Spleen (tissue), 7 donors: ENCODE measurements at regions not wholly inside any gene's neighbourhood (a gene's known extent, or its start where the extent isn't known, plus 50 kb on each side); places are given as distances from the start of the nearest gene placed in this dataset.

Experiments
- POLR2A ChIP-seq, 3 donors: fragments of 450-650 bp; IDR thresholded peaks; one replicate each; pipeline ENCODE4 v1.5.1; 2017; ENCODE audit warnings: antibody characterized with exemption in 3 of 3, mild to moderate bottlenecking in 1 of 3
- POLR2AphosphoS5 ChIP-seq, 3 donors: sonication (generic); formaldehyde crosslinking; IDR thresholded peaks; one replicate each; pipeline ENCODE4 v1.5.1; 2017; ENCODE audit warnings: antibody characterized with exemption in 3 of 3
- TF ChIP-seq, protein P1 (sequence below), 11 experiments: fragments of 200-600 bp in 7 of 11; fragments of 450-650 bp in 4 of 11; sonication (generic) in 4 of 11; IDR thresholded peaks in 8 of 11; conservative IDR thresholded peaks in 3 of 11; 1 replicate in 7 of 11; 2 replicates in 4 of 11; pipeline versions ENCODE4 v1.4.0 to v1.8.0; 2016 to 2021; ENCODE audit warnings: antibody characterized with exemption in 11 of 11, inconsistent platforms in 4 of 11, mild to moderate bottlenecking in 1 of 11
- donor health status: DM: no; HTN: no; CAD: no; lungs with moderate emphysema.
- donor health status: DM: no; HTN: no; CAD: no.
- donor health status: DM: no; HTN: no; CAD: no.

GRCh38 chr2:139790136-139790535 lies 1009.9 kb upstream of the NXPH2 start:
- TF ChIP-seq POLR2AphosphoS5 (IDR thresholded peaks at IDR 0.05) (no peak), POLR2A (IDR thresholded peaks at IDR 0.05) (no peak)
- TF ChIP-seq, protein P1, sequence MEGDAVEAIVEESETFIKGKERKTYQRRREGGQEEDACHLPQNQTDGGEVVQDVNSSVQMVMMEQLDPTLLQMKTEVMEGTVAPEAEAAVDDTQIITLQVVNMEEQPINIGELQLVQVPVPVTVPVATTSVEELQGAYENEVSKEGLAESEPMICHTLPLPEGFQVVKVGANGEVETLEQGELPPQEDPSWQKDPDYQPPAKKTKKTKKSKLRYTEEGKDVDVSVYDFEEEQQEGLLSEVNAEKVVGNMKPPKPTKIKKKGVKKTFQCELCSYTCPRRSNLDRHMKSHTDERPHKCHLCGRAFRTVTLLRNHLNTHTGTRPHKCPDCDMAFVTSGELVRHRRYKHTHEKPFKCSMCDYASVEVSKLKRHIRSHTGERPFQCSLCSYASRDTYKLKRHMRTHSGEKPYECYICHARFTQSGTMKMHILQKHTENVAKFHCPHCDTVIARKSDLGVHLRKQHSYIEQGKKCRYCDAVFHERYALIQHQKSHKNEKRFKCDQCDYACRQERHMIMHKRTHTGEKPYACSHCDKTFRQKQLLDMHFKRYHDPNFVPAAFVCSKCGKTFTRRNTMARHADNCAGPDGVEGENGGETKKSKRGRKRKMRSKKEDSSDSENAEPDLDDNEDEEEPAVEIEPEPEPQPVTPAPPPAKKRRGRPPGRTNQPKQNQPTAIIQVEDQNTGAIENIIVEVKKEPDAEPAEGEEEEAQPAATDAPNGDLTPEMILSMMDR (IDR thresholded peaks at IDR 0.05 in 8 of 11, conservative IDR thresholded peaks at IDR 0.05 in 3 of 11) = no peak
